H9 (cell line): ENCODE measurements at regions not wholly inside any gene's neighbourhood (a gene's known extent, or its start where the extent isn't known, plus 50 kb on each side); places are given as distances from the start of the nearest gene placed in this dataset.

ENCODE experiments used
- DNase-seq: peaks from one replicate; pipeline ENCODE4 v3.0.0-alpha.2; 2017
- H2AFZ ChIP-seq: one replicate; pipeline ENCODE4 v1.6.1; 2013; ENCODE audit warnings: mild to moderate bottlenecking, low read length, control low read depth, moderate library complexity
- H2AK5ac ChIP-seq: 2 replicates; pipeline ENCODE4 v1.6.1; 2013; ENCODE audit warnings: low read length, control low read depth, mixed read lengths; ENCODE audit not compliant: insufficient read length
- H2BK120ac ChIP-seq: one replicate; pipeline ENCODE4 v1.6.1; 2013; ENCODE audit warnings: low read depth, mild to moderate bottlenecking, low read length, control low read depth, inconsistent platforms; ENCODE audit not compliant: poor library complexity, severe bottlenecking
- H2BK12ac ChIP-seq: 2 replicates; pipeline ENCODE4 v1.6.1; 2013; ENCODE audit warnings: low read length, control low read depth, mixed read lengths, low read depth; ENCODE audit not compliant: insufficient read length
- H2BK15ac ChIP-seq: 2 replicates; pipeline ENCODE4 v1.6.1; 2013; ENCODE audit warnings: low read depth, low read length, control low read depth
- H2BK20ac ChIP-seq: one replicate; pipeline ENCODE4 v1.6.1; 2013; ENCODE audit warnings: low read depth, mild to moderate bottlenecking, low read length, control low read depth, inconsistent platforms; ENCODE audit not compliant: poor library complexity, severe bottlenecking
- H2BK5ac ChIP-seq: 2 replicates; pipeline ENCODE4 v1.6.1; 2013; ENCODE audit warnings: low read length, control low read depth, mixed read lengths; ENCODE audit not compliant: insufficient read length
- H3K14ac ChIP-seq: 2 replicates; pipeline ENCODE4 v1.6.1; 2013; ENCODE audit warnings: low read length, control low read depth; ENCODE audit not compliant: insufficient read depth
- H3K18ac ChIP-seq: 2 replicates; pipeline ENCODE4 v1.6.1; 2013; ENCODE audit warnings: low read depth, mild to moderate bottlenecking, mixed read lengths, low read length, control low read depth; ENCODE audit not compliant: insufficient read length
- H3K23ac ChIP-seq: 2 replicates; pipeline ENCODE4 v1.6.1; 2013; ENCODE audit warnings: low read length, control low read depth, mixed read lengths, low read depth; ENCODE audit not compliant: insufficient read length
- H3K23me2 ChIP-seq: 2 replicates; pipeline ENCODE4 v1.6.1; 2013; ENCODE audit warnings: low read depth, mild to moderate bottlenecking, mixed read lengths, low read length, control low read depth; ENCODE audit not compliant: insufficient read length, poor library complexity, severe bottlenecking
- H3K27ac ChIP-seq: 2 replicates; pipeline ENCODE4 v1.5.1; 2013; ENCODE audit warnings: low read length, control low read depth, mixed read lengths, low read depth; ENCODE audit not compliant: insufficient read length
- H3K27me3 ChIP-seq: 2 replicates; pipeline ENCODE4 v1.6.1; 2013; ENCODE audit warnings: low read length, control low read depth, inconsistent platforms; ENCODE audit not compliant: insufficient read depth
- H3K4ac ChIP-seq: 2 replicates; pipeline ENCODE4 v1.6.1; 2013; ENCODE audit warnings: low read depth, mild to moderate bottlenecking, control low read depth, inconsistent platforms, low read length, moderate library complexity
- H3K4me1 ChIP-seq: 2 replicates; pipeline ENCODE4 v1.6.1; 2013; ENCODE audit warnings: low read length, control low read depth, inconsistent platforms; ENCODE audit not compliant: insufficient read depth
- H3K4me2 ChIP-seq: 2 replicates; pipeline ENCODE4 v1.6.1; 2013; ENCODE audit warnings: low read length, control low read depth, mixed read lengths; ENCODE audit not compliant: insufficient read length, insufficient read depth
- H3K56ac ChIP-seq: 2 replicates; pipeline ENCODE4 v1.6.1; 2013; ENCODE audit warnings: low read depth, mild to moderate bottlenecking, mixed read lengths, low read length, control low read depth; ENCODE audit not compliant: insufficient read length
- H3K79me1 ChIP-seq: 2 replicates; pipeline ENCODE4 v1.6.1; 2013; ENCODE audit warnings: low read depth, mild to moderate bottlenecking, moderate library complexity, low read length, control low read depth, inconsistent platforms; ENCODE audit not compliant: insufficient read depth, poor library complexity, severe bottlenecking
- H3K79me2 ChIP-seq: 2 replicates; pipeline ENCODE4 v1.6.1; 2013; ENCODE audit warnings: low read length, control low read depth, inconsistent platforms; ENCODE audit not compliant: insufficient read depth
- H3K9ac ChIP-seq: 2 replicates; pipeline ENCODE4 v1.6.1; 2013; ENCODE audit warnings: low read length, control low read depth, mixed read lengths; ENCODE audit not compliant: insufficient read length; ENCODE audit errors: extremely low read depth
- H3K9me3 ChIP-seq: one replicate; pipeline ENCODE4 v1.6.1; 2013; ENCODE audit warnings: low read depth, low read length, inconsistent platforms; ENCODE audit not compliant: control insufficient read depth
- H3T11ph ChIP-seq: one replicate; pipeline ENCODE4 v1.6.1; 2013; ENCODE audit warnings: mild to moderate bottlenecking, low read length, control low read depth, inconsistent platforms
- H4K20me1 ChIP-seq: one replicate; pipeline ENCODE4 v1.6.1; 2013; ENCODE audit not compliant: control insufficient read depth, insufficient read length, insufficient read depth
- H4K5ac ChIP-seq: 2 replicates; pipeline ENCODE4 v1.6.1; 2013; ENCODE audit warnings: low read depth, mild to moderate bottlenecking, mixed read lengths, low read length, control low read depth; ENCODE audit not compliant: insufficient read length
- H4K8ac ChIP-seq: replicated peaks from 2 replicates; pipeline ENCODE4 v1.6.1; 2013; ENCODE audit warnings: low read length, control low read depth, mixed read lengths, low read depth; ENCODE audit not compliant: insufficient read length
- H4K91ac ChIP-seq: 2 replicates; pipeline ENCODE4 v1.6.1; 2013; ENCODE audit warnings: low read depth, mild to moderate bottlenecking, moderate library complexity, mixed read lengths, low read length, control low read depth; ENCODE audit not compliant: insufficient read length
- H3K27ac Mint-ChIP-seq, 3 experiments: 2 replicates in 2 of 3; 3 replicates in 1 of 3; pipeline ENCODE4 v1.8.0; 2020 to 2021; ENCODE audit warnings: mixed read lengths in 3 of 3, mild to moderate bottlenecking in 1 of 3, moderate library complexity in 1 of 3
- H3K27me3 Mint-ChIP-seq: 2 replicates; pipeline ENCODE4 v1.8.0; 2021; ENCODE audit warnings: low read depth, mild to moderate bottlenecking, moderate library complexity, mixed read lengths
- H3K36me3 Mint-ChIP-seq, 3 experiments: 2 replicates in 2 of 3; 3 replicates in 1 of 3; pipeline ENCODE4 v1.8.0; 2020 to 2021; ENCODE audit warnings: low read depth in 3 of 3, mixed read lengths in 3 of 3; ENCODE audit not compliant: insufficient read depth in 1 of 3
- H3K4me1 Mint-ChIP-seq, 2 experiments: 2 replicates each; pipeline ENCODE4 v1.8.0; 2020; ENCODE audit warnings: mixed read lengths in 2 of 2
- H3K4me3 Mint-ChIP-seq, 2 experiments: 2 replicates in 1 of 2; 3 replicates in 1 of 2; pipeline ENCODE4 v1.8.0; 2020 to 2021; ENCODE audit warnings: mild to moderate bottlenecking in 2 of 2, mixed read lengths in 2 of 2, moderate library complexity in 1 of 2
- H3K9me3 Mint-ChIP-seq, 2 experiments: 2 replicates in 1 of 2; 3 replicates in 1 of 2; pipeline ENCODE4 v1.8.0; 2020; ENCODE audit warnings: mild to moderate bottlenecking in 2 of 2, mixed read lengths in 2 of 2, moderate library complexity in 1 of 2
- CTCF ChIP-seq: fragments of 200-600 bp; sonication (generic); conservative IDR thresholded peaks from 3 replicates; pipeline ENCODE4 v1.8.0; 2021; ENCODE audit warnings: antibody characterized with exemption, mild to moderate bottlenecking
- WGBS: extraction: QIAGEN DNeasy Blood & Tissue Kit; methylation state at CpG from one replicate; pipeline ENCODE4 v1.1.7; 2013; ENCODE audit warnings: missing lambda C conversion rate, low lambda C conversion rate, mixed read lengths; ENCODE audit not compliant: insufficient read length; ENCODE audit errors: extremely low coverage; 5-methylcytosine and 5-hydroxymethylcytosine counted together

- peaks cover 39 to 41% of the 10 kb centered on the region in 2 experiments for H3K4me1 Mint-ChIP-seq
- no peaks in the 10 kb centered on the region for H3K23me2 ChIP-seq
- peaks cover 3% of the 10 kb centered on the region for H3K27me3 Mint-ChIP-seq
Measured at GRCh38 chr12:24228371-24228770, 278.9 kb upstream of the SOX5 start.

More at GRCh38 chr12:24228371-24228770, 278.9 kb upstream of the SOX5 start:
- H3K56ac ChIP-seq = no peak overlapping the region
- no peak overlapping the region for H2BK20ac ChIP-seq
- peaks cover 6% of the 10 kb centered on the region; the same call in 1 of the 2 replicates for H3K4me1 ChIP-seq
- no peak for TF ChIP-seq CTCF
- H2AFZ ChIP-seq = no peak overlapping the region
- Mint-ChIP-seq H3K4me3 (no peak overlapping the region), H3K36me3 (no peaks in the 10 kb centered on the region), H3K27ac (no peak overlapping the region), H3K9me3 (no peaks in the 10 kb centered on the region)
- no peak overlapping the region for H2BK12ac ChIP-seq
- H4K5ac ChIP-seq = no peak overlapping the region
- no peaks in the 10 kb centered on the region for H3K9me3 ChIP-seq
- no peaks in the 10 kb centered on the region for H3K79me2 ChIP-seq
- no peak overlapping the region for H3K4me2 ChIP-seq
- H3T11ph ChIP-seq = no peak overlapping the region
- no peak overlapping the region for H3K14ac ChIP-seq
- no peak overlapping the region for H2AK5ac ChIP-seq
- no peak overlapping the region for H2BK120ac ChIP-seq
- H3K9ac ChIP-seq = no peak overlapping the region
- H4K8ac ChIP-seq = no peak overlapping the region
- DNase-seq = no peak
- H4K20me1 ChIP-seq = no peaks in the 10 kb centered on the region
- WGBS = no CpG with 5 or more reads among the region's 3 CpGs
- no peaks in the 10 kb centered on the region for H3K79me1 ChIP-seq
- H3K18ac ChIP-seq = no peak overlapping the region
- no peak overlapping the region for H3K27ac ChIP-seq
- H2BK15ac ChIP-seq = no peak overlapping the region; the same call in 1 of the 2 replicates
- no peaks in the 10 kb centered on the region for H3K27me3 ChIP-seq
- no peak overlapping the region for H4K91ac ChIP-seq
- H3K4ac ChIP-seq = no peak overlapping the region
- no peak overlapping the region for H3K23ac ChIP-seq
- H2BK5ac ChIP-seq = no peak overlapping the region
